LoVo (cell line): ENCODE measurements at regions not wholly inside any gene's neighbourhood (a gene's known extent, or its start where the extent isn't known, plus 50 kb on each side); places are given as distances from the start of the nearest gene placed in this dataset.

Experiments used
- DNase-seq: peaks from one replicate; pipeline ENCODE4 v3.0.0-alpha.2; 2016; ENCODE audit warnings: low spot score

- DNase-seq: no peak
These were observed 73.9 kb downstream of the TEX29 start for GRCh38 chr13:111394211-111394922.

GRCh38 chr13:111395511-111396393 lies 75.3 kb downstream of the TEX29 start:
- DNase-seq: no peak

GRCh38 chr13:111396457-111396856 lies 76.0 kb downstream of the TEX29 start:
- no peak for DNase-seq

GRCh38 chr13:111397202-111397880 lies 76.9 kb downstream of the TEX29 start:
- no peak for DNase-seq

GRCh38 chr13:111398196-111398595 lies 77.8 kb downstream of the TEX29 start:
- DNase-seq: no peak

GRCh38 chr13:111398715-111399299 lies 78.4 kb downstream of the TEX29 start:
- no peak for DNase-seq

GRCh38 chr13:111399334-111399733 lies 78.9 kb downstream of the TEX29 start:
- DNase-seq: no peak

- no peak for DNase-seq
These were observed 79.5 kb downstream of the TEX29 start for GRCh38 chr13:111399776-111400538.

- DNase-seq: no peak
These were observed 80.7 kb downstream of the TEX29 start for GRCh38 chr13:111401151-111401550.

- DNase-seq: no peak
These were observed 81.3 kb downstream of the TEX29 start for GRCh38 chr13:111401755-111402154.

- DNase-seq: no peak
These were observed 82.0 kb downstream of the TEX29 start for GRCh38 chr13:111402441-111402840.

GRCh38 chr13:111403266-111403665 lies 82.8 kb downstream of the TEX29 start:
- no peak for DNase-seq

GRCh38 chr13:111404746-111405145 lies 84.3 kb downstream of the TEX29 start:
- DNase-seq: no peak

- no peak for DNase-seq
These were observed 86.2 kb downstream of the TEX29 start for GRCh38 chr13:111406636-111407035.

- DNase-seq: no peak
These were observed 87.1 kb downstream of the TEX29 start for GRCh38 chr13:111407381-111408131.

GRCh38 chr13:111409413-111409812 lies 89.0 kb downstream of the TEX29 start:
- DNase-seq: no peak

- no peak for DNase-seq
These were observed 90.0 kb downstream of the TEX29 start for GRCh38 chr13:111410232-111411021.

GRCh38 chr13:111411151-111411858 lies 90.9 kb downstream of the TEX29 start:
- no peak for DNase-seq

- no peak for DNase-seq
These were observed 91.6 kb downstream of the TEX29 start for GRCh38 chr13:111411919-111412650.
